Activated CD8-positive, alpha-beta T cell treated with anti-CD3 and anti-CD28 coated beads for 36 hours (primary cell): ENCODE measurements at regions not wholly inside any gene's neighbourhood (a gene's known extent, or its start where the extent isn't known, plus 50 kb on each side); places are given as distances from the start of the nearest gene placed in this dataset.
"Not testable (repeated sequence)": the region's sequence is repeated elsewhere in the genome, so short reads cannot be mapped to it uniquely, and the experiment has no call there.

Experiments used
- ATAC-seq: fragments of 200-7000 bp; cut with Tn5 transposase; one replicate; pipeline ENCODE4 v1.10.0; 2021; ENCODE audit warnings: mild to moderate bottlenecking, moderate library complexity
- CTCF ChIA-PET: fragments of 350-600 bp; sonication (Branson Sonifier 250); formaldehyde crosslinking; loops from one replicate; lab custom pipeline; 2021; ENCODE audit warnings: antibody characterized with exemption; lab: Charles Lee
- POLR2A ChIA-PET: fragments of 350-600 bp; sonication (Branson Sonifier 250); formaldehyde crosslinking; loops from one replicate; lab custom pipeline; 2021; ENCODE audit warnings: antibody characterized with exemption; lab: Charles Lee
- DNase-seq: peaks from one replicate; pipeline ENCODE4 v3.0.0-alpha.2; 2020
- H3K27ac Mint-ChIP-seq: one replicate; pipeline ENCODE4 v1.8.0; 2021; ENCODE audit warnings: mild to moderate bottlenecking, mixed read lengths
- H3K27me3 Mint-ChIP-seq: one replicate; pipeline ENCODE4 v1.8.0; 2021; ENCODE audit warnings: mixed read lengths
- H3K36me3 Mint-ChIP-seq: one replicate; pipeline ENCODE4 v1.8.0; 2021; ENCODE audit warnings: low read depth, mixed read lengths
- H3K4me1 Mint-ChIP-seq: one replicate; pipeline ENCODE4 v1.8.0; 2021; ENCODE audit warnings: low read depth, mixed read lengths
- H3K4me3 Mint-ChIP-seq: one replicate; pipeline ENCODE4 v1.8.0; 2021; ENCODE audit warnings: mild to moderate bottlenecking, moderate library complexity, mixed read lengths
- H3K9me3 Mint-ChIP-seq: one replicate; pipeline ENCODE4 v1.8.0; 2021; ENCODE audit warnings: mixed read lengths
- intact Hi-C: fragments of 100-400 bp; cut with micrococcal nuclease; formaldehyde crosslinking; loops from one replicate; pipeline ENCODE4 v1.10.0; 2022
- TF ChIP-seq, protein P1 (sequence below): fragments of 200-600 bp; IDR thresholded peaks from one replicate; pipeline ENCODE4 v1.8.0; 2022; ENCODE audit warnings: antibody characterized with exemption, mild to moderate bottlenecking

DNA sequence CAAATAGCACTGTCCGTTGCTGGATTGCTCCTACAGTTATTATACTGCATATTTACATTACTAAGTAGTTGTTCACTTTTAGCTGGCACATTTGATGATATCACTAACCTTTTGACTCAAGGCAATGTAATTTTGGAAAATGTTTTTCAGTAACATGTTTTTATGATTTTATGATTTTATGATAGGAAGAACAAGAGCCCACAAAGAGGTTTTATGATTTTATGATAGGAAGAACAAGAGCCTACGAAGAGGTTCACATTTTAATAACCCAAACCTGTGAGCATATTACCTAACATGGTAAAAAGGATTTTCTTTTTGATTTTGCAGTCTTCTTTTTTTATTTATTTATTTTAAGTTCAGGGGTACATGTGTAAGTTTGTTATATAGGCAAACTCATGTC is 172.3 kb upstream of the TPM1 start:
- POLR2A ChIA-PET: no interaction called here
- Mint-ChIP-seq H3K4me3 (no peak overlapping the region), H3K27ac (no peak overlapping the region), H3K9me3 (no peaks in the 10 kb centered on the region), H3K36me3 (no peaks in the 10 kb centered on the region), H3K27me3 (no peaks in the 10 kb centered on the region), H3K4me1 (no peaks in the 10 kb centered on the region)
- no peak for DNase-seq
- TF ChIP-seq, protein P1, sequence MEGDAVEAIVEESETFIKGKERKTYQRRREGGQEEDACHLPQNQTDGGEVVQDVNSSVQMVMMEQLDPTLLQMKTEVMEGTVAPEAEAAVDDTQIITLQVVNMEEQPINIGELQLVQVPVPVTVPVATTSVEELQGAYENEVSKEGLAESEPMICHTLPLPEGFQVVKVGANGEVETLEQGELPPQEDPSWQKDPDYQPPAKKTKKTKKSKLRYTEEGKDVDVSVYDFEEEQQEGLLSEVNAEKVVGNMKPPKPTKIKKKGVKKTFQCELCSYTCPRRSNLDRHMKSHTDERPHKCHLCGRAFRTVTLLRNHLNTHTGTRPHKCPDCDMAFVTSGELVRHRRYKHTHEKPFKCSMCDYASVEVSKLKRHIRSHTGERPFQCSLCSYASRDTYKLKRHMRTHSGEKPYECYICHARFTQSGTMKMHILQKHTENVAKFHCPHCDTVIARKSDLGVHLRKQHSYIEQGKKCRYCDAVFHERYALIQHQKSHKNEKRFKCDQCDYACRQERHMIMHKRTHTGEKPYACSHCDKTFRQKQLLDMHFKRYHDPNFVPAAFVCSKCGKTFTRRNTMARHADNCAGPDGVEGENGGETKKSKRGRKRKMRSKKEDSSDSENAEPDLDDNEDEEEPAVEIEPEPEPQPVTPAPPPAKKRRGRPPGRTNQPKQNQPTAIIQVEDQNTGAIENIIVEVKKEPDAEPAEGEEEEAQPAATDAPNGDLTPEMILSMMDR: no peak
- intact Hi-C loops: no loop called here
- CTCF ChIA-PET: no interaction called here
- ATAC-seq: no peak

GRCh38 chr15:62870701-62871100 is 171.8 kb upstream of the TPM1 start:
- H3K9me3 Mint-ChIP-seq, CTCF ChIA-PET, H3K4me1 Mint-ChIP-seq, intact Hi-C loops, H3K4me3 Mint-ChIP-seq, ATAC-seq, H3K27me3 Mint-ChIP-seq, H3K36me3 Mint-ChIP-seq, DNase-seq, H3K27ac Mint-ChIP-seq, POLR2A ChIA-PET: not testable (repeated sequence)

- Mint-ChIP-seq H3K9me3 (no peaks in the 10 kb centered on the region), H3K27me3 (peaks cover 3% of the 10 kb centered on the region), H3K4me1 (no peaks in the 10 kb centered on the region), H3K27ac (no peak overlapping the region), H3K4me3 (no peak overlapping the region), H3K36me3 (no peaks in the 10 kb centered on the region)
- ATAC-seq: no peak
- TF ChIP-seq, protein P1: no peak
- intact Hi-C loops: no loop called here
- no peak for DNase-seq
- CTCF ChIA-PET: no interaction called here
- POLR2A ChIA-PET: no interaction called here
Observed at GRCh38 chr15:62873203-62873602, 169.3 kb upstream of the TPM1 start.

- Mint-ChIP-seq H3K27me3 (peaks cover 3% of the 10 kb centered on the region), H3K4me3 (no peak overlapping the region), H3K36me3 (no peaks in the 10 kb centered on the region), H3K9me3 (no peaks in the 10 kb centered on the region), H3K27ac (no peak overlapping the region), H3K4me1 (no peaks in the 10 kb centered on the region)
- POLR2A ChIA-PET: interaction anchor here (0.5 kb wide), 1 partner anchor 513 kb away, joined by 3 read pairs; no protein-coding TSS in a partner anchor
- TF ChIP-seq, protein P1: no peak
- intact Hi-C loops: no loop called here
- ATAC-seq: no peak
- DNase-seq: no peak
- CTCF ChIA-PET: no interaction called here
Observed at GRCh38 chr15:62874064-62874463, 168.5 kb upstream of the TPM1 start.

GRCh38 chr15:62874959-62875625 is 167.5 kb upstream of the TPM1 start:
- Mint-ChIP-seq H3K4me1 (peaks cover 3% of the 10 kb centered on the region), H3K4me3 (no peak overlapping the region), H3K27me3 (peaks cover 9% of the 10 kb centered on the region), H3K9me3 (no peaks in the 10 kb centered on the region), H3K27ac (no peak overlapping the region), H3K36me3 (no peaks in the 10 kb centered on the region)
- TF ChIP-seq, protein P1: no peak
- POLR2A ChIA-PET: interaction anchor here (0.6 kb wide), 1 partner anchor 596 kb away, joined by 3 read pairs; no protein-coding TSS in a partner anchor
- ATAC-seq: no peak
- intact Hi-C loops: no loop called here
- DNase-seq: no peak
- CTCF ChIA-PET: no interaction called here
